Activated T-cell treated with anti-CD3 and anti-CD28 coated beads, Interleukin-2, amount 50 U/mL, for 48 hours (primary cell): ENCODE measurements at regions not wholly inside any gene's neighbourhood (a gene's known extent, or its start where the extent isn't known, plus 50 kb on each side); places are given as distances from the start of the nearest gene placed in this dataset.

Experiments
- DNase-seq, 2 experiments: peaks; one replicate each; pipeline ENCODE4 v3.0.0-alpha.2; 2020

- DNase-seq, result no peak
These were observed 620.7 kb downstream of the AACS start for GRCh38 chr12:125685915-125686314.

DNA sequence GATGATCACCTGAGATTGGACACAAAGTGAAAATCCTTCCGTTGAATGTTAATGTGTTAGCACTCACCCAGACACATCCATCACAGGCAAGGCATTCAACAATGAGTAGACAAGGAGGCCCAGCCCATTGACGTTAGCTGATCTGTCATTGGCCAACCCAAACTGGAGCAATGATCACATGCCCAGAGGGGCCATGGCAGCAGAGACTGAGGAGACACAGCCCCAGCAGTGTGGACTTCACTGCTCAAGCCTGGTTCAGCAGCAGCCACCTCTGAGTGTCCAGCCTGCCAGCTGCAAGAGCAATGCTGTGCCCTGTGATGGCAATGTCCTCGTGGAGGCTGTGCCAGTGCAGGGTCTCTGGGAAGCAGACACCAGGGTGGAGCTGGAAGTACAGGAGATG is 622.2 kb downstream of the AACS start:
- no peak for DNase-seq

DNA sequence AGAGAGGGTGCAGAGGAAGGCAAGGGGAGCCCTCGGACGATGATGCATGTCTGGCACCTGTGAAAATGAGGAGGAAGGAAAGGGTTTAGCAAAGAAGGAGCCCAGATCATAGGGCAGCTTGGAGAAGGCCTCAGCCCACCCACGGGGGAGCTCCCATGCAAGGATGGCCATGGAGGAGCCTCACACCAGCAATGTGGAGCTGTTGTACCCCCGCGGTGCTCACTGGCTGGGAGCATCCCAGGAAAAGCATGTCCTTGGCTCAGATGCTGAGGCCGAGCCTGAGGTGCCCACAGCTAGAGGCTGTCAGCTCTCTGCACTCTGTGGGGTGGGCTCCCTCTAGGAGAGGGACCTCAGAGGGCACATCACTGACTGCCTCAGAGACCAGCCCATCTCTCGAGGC is 622.6 kb downstream of the AACS start:
- no peak for DNase-seq

- DNase-seq, result no peak
These were observed 623.0 kb downstream of the AACS start for GRCh38 chr12:125688223-125688622.

DNA sequence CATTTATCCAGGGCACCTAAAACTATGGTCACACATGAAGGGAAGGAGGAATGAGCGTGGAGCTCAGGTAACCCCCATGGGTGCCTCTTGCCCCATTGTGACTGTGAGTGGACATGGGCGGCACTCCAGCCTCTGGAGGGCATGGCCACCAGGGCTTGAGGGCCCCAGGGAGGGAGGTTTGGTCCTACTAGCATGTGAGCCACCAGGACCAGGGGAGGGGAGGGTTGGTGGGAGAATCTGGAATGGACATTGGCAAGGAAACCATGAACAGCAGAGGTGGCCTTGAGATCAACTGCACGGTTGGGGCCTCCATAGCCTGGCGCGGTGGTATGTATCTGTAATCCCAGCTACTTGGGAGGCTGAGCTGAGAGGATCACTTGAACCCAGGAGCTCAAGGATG is 623.6 kb downstream of the AACS start:
- no peak for DNase-seq

- DNase-seq, result no peak
These were observed 624.6 kb downstream of the AACS start for GRCh38 chr12:125689576-125690410.

- no peak for DNase-seq
These were observed 625.6 kb downstream of the AACS start for GRCh38 chr12:125690841-125691240.

DNA sequence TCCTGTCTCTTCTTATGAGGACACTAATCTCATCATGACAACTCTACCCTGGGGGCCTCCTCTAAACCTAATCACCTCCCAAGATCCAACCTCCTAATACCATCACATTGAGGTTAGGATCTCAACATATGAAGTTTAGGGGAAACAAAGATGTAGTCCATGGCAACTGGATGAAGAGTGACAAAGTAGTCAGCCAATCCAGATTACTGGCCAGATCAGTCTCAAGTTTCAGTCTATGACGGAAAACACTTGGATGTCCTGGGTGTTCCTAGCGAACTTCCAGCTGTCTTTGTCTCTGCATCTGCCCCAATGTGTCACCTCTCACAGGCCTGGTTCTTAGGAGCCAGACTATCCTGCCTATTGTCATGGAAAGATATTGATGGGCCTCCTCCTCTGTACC is 630.8 kb downstream of the AACS start:
- DNase-seq, result no peak

- DNase-seq, result no peak
These were observed 639.6 kb downstream of the AACS start for GRCh38 chr12:125704803-125705202.

- no peak for DNase-seq
These were observed 655.7 kb downstream of the AACS start for GRCh38 chr12:125720961-125721360.

DNA sequence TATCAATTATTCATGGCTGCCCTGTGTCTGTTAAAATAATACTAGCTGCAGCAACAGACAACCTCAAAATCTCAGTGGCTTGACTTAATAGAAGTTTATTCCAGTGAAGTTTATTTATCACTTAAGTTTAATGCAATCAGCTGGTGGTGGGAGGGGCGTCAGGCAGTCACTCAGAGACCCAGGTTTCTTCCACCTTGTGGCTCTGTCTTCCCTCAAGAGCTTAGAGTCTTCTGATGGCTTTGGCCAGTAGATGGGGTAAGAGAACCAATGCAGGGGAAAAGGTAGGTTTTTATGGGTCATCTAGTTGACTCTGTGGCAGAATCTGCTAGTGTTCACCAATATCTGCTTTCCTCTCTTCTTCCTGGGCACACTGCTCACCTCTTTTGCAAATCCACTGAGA is 668.9 kb downstream of the AACS start:
- DNase-seq, result no peak

GRCh38 chr12:125738211-125738610 is 673.0 kb downstream of the AACS start:
- DNase-seq, result no peak

DNA sequence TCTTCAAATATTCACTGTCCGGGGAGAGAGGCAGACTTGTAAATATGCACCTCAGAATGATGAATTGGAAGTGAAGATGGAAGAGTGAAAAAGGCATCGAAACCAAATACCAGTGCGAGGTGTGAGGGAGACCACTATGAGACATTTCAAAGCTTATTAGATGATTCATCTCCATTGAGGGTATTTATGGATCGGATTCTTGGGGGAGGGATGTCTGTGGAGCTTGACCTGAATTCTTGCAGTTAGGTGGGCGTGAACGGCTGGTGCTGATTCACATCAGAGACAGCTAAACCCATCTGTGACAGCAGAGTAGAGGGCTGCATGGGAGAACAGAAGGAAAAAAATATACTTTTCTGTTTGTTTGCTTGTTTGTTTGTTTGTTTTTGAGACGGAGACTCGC is 677.2 kb downstream of the AACS start:
- DNase-seq, result no peak

GRCh38 chr12:125744201-125744600 is 679.0 kb downstream of the AACS start:
- no peak for DNase-seq

GRCh38 chr12:125755512-125755911 is 690.3 kb downstream of the AACS start:
- no peak for DNase-seq

GRCh38 chr12:125766091-125766490 is 700.9 kb downstream of the AACS start:
- DNase-seq, result no peak

DNA sequence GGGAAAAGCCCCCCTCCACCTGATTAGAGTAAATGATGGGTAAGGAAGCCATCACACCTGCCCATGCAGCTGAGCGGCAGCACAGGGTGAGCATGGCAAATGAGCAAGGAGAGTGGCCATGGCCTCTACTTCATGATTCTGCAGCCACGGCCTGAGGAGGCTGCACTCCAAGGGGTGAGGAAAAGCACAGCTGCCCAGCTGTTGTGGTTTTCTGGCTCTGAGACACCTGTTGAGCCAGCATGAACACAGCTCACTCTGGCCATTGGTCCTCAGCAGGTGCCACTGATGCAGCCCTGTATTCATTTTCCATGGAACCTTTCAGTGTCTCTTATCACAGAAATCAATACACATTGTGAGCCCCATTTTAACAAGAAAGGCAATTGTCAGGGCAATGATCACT is 707.2 kb downstream of the AACS start:
- DNase-seq, result no peak

GRCh38 chr12:125773033-125773640 is 707.9 kb downstream of the AACS start:
- DNase-seq, result peak; percentile 29 to 30

GRCh38 chr12:125775507-125775906 is 710.3 kb downstream of the AACS start:
- no peak for DNase-seq

DNA sequence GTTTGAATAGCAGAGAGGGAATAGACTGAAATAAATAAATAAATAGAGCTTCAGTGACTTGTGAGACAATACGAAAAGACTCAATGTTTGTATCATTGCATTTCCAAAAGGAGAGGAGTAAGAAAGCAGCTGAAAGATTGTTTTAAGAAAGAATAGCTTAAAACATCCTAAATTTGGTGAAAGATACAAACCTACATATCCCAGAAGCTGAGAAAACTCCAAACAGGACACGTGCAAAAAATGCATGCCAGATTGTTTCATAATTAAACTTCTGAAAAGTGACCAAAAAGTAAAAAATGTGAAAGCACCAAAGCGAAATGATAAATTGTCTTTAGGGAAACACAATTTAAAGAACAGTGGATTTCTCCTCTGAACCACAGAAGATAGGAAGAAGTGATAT is 711.0 kb downstream of the AACS start:
- no peak for DNase-seq

DNA sequence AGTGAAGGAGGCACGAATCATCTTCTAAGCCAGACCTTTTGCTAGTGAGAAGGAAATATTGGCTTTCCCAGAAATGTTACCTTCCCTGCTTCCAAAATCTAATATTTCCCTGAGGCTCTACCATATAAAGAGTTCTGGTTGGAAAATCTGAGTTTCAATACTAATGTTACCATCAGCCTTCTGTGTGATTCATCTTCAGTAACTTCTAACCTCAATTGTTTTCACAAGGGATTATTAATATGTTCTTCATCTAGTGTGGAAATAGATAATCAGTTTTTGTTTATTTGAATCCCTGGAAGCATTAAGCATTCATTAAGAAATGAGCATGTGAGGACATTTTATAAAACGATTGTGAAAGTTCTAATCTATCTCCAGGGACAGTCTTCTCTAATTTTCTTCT is 720.9 kb downstream of the AACS start:
- DNase-seq, result no peak

DNA sequence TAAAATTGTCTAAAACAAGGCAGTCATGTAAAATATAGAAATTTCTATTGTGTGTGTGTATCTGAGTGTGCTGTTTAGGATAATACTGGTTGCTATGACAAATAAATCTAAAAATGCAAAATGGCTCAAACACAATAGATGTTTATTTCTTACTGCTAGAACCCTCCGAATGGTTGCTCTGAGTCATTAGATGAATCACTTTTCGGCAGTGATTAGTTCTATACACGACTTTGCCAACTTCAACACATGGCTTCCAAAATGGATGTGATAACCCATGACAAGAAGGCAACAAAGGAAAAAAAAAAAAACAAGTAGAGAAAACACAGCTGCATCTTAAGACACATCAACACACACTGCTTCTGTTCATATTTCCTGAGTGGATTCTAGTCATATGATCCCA is 729.2 kb downstream of the AACS start:
- DNase-seq, result no peak

DNA sequence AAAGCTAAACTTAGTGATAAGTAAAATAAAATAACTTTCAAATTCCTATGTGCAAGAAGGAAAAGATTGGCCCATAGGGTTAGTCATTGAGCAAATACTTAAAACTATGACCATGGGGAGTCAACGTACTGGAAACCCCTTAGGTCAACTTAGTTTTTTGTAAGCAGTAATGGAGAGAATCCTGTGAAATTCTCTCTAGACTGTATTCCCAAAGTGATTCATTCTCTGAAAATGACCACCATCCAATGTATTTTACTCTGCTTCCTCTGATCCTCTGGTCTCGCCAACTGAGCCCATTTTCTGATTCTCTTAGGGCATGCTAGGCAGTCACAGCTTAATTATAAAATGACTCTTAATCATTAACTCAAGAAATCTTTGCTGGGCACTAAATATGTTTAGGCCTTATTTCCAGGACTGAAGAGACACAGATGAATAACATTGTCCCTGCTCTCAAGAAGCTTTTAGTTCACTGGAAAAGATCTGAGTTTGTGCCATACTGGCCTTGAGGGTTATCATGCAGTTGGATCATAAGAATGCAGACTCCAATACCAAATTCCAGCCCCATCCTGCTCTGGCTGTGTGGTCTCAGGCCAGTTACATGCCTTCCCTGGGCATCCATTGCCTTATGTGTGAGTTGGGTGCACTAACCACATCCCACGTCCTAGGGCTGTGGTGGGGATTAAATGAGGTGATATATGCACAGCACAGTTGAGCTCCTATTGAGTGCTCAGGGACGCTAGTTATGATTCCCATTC is 732.4 kb downstream of the AACS start:
- DNase-seq, result no peak

DNA sequence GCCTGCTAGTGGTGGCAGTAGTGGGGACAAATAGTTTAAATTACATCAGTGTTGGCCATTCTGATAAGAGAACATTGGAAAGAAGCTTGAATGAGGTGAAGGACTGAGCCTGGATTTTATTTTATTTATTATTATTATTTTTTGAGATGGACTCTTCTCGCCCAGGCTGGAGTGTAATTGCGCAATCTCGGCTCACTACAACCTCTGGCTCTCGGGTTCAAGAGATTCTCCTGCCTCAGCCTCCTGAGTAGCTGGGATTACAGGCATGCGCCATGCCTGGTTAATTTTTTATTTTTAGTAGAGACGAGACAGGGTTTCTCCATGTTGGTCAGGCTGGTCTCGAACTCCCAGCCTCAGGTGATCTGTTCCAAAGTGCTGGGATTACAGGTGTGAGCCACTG is 739.4 kb downstream of the AACS start:
- DNase-seq, result no peak
